HuH-7.5 (cell line): ENCODE measurements at regions not wholly inside any gene's neighbourhood (a gene's known extent, or its start where the extent isn't known, plus 50 kb on each side); places are given as distances from the start of the nearest gene placed in this dataset.

Experiments used
- DNase-seq: peaks from one replicate; pipeline ENCODE4 v3.0.0; 2011; ENCODE audit warnings: low spot score

GRCh38 chr5:133829786-133830185 lies 138.6 kb downstream of the C5orf15 start:
- DNase-seq: no peak

- DNase-seq: no peak
Observed at GRCh38 chr5:133828722-133829121, 139.7 kb downstream of the C5orf15 start.

GRCh38 chr5:133827830-133828229 lies 140.6 kb downstream of the C5orf15 start:
- no peak for DNase-seq

DNA sequence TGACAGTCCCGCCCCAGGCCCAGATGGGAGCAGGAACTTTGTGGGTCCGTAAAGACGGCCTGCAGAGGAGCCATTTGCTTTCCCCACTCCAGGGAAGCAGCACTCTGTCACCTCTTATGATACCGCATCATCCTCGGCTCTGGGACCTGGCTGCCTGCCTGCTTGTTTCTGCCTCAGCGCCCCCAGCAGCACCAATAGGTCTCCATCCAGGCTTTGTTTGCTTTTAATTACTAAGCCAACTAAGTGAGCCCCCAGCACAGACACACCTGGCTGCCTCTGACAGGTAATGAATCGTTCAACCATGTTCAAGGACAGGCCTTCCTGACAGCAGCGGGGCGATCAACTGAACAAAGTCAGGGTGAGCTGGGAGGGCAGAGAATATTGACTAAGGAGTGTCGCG lies 141.4 kb downstream of the C5orf15 start:
- DNase-seq: no peak

- no peak for DNase-seq
Observed at GRCh38 chr5:133825631-133826289, 142.7 kb downstream of the C5orf15 start.

GRCh38 chr5:133824661-133825254 lies 143.7 kb downstream of the C5orf15 start:
- DNase-seq: no peak

DNA sequence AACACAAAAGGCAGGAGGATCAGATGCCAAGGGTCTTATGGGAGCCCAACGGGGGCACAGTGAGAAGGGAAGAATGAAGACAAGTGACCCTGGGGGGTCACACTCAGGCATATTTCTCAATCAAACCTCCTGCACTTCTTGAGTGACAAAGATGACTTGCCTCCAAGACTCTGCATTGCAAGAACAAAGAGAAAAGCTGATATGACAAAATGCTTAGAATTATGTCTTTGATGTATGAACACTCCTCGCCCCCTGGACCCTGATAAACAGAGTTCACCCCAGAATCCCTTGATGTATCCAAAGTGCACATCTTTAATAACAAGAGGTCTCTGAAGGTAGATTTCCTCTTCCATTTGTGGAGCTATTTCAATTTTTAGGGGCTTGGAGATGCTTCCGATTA lies 146.5 kb downstream of the C5orf15 start:
- DNase-seq: no peak

DNA sequence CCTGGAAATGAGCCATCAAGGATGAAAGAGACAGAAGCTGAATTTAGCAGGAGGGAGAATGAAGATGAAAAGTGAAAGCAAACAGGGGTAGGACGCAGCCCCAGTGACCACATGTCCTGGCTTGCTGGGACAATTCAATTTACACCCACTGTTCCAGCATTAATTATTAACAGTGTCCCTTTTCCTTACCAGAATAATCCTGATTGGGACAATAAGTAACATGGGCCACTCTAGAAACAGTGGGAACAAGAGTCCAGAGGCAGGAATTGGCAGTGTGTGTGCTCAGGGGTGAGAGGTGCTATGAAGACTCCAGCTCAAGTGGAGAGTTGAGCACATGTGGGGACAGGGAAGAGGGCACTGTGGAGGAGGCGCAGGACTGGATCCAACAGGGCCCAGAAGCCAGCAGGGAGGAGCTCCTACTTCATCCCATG lies 147.1 kb downstream of the C5orf15 start:
- no peak for DNase-seq

DNA sequence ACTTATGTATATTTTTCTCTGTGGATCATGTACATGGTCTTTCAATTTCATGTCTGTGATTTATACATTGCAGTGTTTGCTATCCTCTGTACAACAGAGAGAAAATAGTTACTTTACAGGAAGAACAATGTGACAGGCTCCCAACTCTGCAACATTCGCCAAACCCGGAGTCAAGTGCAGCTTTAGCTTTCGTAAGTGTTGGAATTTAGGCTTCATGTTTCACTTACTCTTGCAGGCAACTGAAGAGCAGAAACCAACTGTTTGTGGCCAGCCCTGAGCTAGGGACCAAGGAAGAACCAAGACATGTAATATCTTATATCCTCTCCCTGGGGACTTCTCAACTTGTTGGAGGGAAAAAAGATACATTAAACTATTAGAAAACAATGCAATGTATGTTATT lies 147.9 kb downstream of the C5orf15 start:
- no peak for DNase-seq

DNA sequence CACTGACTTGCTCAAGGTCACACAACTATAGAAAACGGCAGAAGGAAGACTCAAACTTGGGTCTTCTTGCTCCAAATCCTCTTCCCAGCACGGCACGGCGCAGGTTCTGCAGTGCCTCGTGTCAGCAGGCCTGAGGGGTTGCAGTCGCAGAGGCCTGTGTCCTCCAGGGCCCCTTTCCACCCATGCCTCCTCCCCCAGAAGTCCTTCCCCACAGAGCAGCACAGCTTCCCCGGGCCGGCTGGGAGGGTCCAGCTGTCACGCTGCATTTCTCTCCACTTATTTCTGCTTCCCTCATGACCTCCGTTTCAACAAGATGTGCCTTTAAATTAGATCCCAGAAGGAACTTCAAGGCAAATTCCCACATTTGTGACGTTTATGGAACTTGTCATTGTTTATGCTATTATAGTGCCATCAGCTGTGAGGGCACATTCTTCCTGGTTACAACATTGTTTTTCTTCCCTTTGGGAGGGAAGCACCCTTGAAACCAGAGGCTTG lies 148.4 kb downstream of the C5orf15 start:
- no peak for DNase-seq

DNA sequence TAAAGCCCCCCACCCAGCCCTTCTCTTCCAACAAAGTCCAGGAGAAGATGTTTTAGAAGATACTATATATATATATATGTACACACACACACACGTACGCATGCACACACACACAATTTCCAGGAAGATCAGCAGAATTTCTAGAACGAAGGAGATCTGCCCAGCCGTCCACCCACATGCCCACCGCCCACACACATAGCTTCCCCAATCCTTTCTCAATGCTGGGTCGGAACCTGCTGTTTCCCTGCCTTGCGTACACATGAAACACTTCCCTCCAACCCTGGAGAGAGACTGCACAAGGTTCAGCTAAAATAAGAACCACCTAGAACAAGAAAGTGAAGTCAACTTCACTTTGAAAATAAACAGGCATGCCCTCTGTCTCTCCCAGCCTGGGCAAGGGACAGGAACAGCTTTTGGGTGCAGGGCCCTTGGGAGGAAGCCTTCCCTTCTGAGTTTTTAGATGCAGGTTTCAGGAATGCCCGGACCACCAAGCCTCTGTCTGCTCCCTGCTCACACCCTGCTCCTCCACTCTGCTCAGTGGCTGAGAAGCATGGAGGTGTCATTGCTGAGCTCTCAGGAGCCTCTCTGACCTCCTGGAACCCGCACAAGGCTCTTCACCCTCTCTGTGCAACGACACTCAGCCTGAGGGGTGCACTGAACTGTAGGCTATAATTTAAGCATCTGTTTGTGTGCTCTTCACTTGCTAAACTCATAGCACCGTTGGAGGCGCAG lies 149.4 kb downstream of the C5orf15 start:
- no peak for DNase-seq

GRCh38 chr5:133818031-133818431 lies 150.4 kb downstream of the C5orf15 start:
- no peak for DNase-seq

- no peak for DNase-seq
Observed at GRCh38 chr5:133817456-133817855, 151.0 kb downstream of the C5orf15 start.

DNA sequence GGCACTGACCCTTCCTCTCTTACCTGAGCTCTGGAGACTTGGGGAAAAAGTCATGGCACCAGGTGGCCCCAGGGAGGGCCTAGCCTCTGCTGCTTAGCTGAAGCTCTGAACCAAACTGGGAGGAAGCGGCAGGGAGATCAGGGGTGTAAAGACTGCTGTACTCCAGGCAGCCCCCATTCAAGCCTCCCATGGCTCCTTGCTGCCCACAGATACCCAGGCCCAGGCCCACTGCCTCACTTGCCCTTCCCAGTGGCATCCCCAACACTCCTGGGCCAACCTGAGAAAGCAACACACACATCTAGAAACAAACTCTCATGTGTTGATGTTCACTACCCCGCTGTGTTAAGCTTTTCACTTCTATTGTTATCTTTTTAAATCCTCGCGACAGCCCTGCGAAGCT lies 151.6 kb downstream of the C5orf15 start:
- DNase-seq: no peak

DNA sequence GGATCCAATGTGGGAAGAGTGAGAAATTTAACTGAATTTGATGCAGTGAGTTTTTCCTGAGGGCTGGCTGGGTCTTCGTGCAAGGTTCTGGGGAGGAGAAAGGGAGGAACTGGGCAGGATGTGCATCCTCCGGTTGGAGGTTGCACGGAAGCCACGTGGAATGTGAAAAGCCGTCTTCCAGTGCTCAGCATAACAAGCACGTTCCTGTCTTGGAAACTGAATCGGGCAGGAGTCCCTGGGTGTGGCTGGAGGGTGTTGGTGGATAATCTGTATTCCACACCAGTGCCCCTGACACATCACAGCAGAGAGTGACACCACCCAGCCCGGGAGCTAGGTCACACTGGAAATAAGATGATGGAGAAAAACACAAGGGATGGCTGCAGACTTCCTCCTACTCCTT lies 154.3 kb downstream of the C5orf15 start:
- DNase-seq: no peak

DNA sequence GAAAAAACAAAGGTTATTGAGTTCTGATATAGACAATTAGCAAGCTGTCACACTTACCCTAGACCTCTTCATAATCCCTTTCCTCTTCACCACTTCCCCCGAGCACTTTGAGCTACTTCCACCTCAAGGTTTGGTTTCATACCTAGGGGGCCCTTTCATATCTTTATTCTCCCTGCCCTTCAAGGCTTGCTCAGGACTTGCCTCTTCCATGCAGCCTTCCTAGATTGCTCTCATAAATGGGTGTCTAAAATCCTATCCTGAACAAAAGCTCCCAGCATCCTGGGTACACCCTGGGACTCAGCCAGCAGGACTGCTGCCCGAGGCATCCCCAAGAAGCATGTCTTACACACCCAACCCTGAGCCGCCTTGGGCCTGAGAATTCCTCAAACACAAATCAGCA lies 157.3 kb downstream of the C5orf15 start:
- DNase-seq: no peak

GRCh38 chr5:133809801-133810200 lies 158.6 kb downstream of the C5orf15 start:
- DNase-seq: no peak

DNA sequence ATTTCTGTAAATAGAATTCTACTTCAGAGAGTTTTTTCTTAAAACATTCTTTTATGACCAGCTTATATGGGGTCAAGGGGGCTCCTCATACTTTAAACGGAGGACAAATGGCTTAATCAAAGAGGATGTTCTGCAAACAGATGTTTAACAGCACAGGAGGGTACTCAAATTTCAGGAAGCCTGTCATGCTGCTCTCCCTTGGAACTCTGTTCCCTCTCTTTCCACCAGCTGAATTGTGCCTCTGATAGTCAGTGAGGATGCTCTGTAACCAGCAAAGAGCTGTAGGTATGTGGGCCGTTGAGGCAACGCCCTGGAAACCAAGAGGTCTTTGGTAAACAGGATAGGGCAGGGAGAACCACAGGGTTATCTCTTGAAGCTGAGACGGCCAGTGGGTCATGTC lies 161.1 kb downstream of the C5orf15 start:
- no peak for DNase-seq

DNA sequence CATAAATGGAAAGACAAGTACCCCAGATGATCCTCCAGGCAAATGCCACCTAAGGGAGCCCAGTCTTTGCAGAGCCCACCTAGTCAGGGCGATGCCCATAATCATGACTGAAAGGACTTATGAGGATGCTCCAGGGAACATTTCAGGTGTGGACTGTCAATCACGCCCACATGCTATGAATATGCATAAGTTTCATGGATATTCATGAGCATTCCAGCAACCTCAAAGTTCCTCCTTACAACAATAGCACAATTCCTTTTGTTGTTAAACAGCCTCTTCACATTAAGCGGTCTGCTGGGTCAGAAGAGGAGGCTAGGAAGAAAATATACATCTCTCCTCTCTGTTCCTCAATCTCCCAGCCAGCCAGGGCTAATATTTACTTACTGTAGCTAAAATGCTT lies 161.6 kb downstream of the C5orf15 start:
- DNase-seq: no peak

- no peak for DNase-seq
Observed at GRCh38 chr5:133801955-133802751, 166.3 kb downstream of the C5orf15 start.

DNA sequence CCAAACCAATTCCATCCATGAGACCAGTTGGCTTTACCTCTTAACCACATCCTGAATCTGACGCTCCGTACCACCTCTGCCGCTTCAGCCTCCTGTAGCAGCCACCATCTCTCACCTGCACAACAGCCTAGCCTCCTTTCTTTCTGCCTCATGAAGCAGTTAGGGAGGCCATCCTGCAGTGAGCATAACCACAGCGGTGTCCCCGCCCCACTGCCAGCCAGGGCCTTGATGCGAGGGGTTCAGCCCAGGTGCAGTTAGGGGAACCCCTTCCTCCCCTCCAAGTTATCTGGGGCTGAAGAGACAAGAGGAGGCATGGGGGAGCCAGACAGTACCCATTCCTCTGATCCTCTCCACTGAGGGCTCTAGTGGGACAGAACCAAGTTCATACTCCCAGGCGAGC lies 167.0 kb downstream of the C5orf15 start:
- DNase-seq: no peak

DNA sequence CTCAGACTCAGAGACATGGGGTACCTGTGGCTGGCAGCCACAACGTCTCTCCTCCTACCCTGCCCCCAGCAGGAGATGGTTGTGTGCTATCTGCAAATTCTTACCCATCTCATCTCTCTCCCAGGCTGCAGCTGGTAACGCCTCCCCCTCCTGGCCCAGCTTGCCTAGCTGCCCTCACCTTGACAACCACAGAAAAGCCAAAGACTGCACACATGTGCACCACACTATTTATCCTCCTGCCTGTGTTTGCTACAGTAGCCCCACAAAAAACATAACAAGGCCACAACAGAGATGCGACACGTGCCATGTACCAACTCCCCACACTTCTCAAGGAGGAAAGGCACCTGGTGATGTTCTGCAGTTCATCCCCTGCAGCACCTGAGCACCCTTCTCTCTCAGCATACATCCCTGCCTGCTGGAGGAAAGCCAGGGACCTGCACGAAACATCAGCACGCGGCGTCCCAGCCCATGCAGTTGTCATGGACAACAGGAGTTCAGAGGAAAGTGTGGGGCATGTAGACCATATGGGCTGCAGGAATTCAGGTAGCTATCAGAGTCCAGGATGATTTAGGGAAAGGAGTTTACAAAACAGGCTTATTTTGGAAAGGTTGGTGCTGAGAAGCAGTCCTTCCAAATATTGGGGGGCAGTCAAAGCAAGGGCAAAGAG lies 168.7 kb downstream of the C5orf15 start:
- no peak for DNase-seq
